ENCODE measurements at regions not wholly inside any gene's neighbourhood (a gene's known extent, or its start where the extent isn't known, plus 50 kb on each side); places are given as distances from the start of the nearest gene placed in this dataset.

- TF ChIP-seq CTCF (IDR thresholded peaks at IDR 0.05) (no peak), POLR2A (IDR thresholded peaks at IDR 0.05) (no peak)
These were observed 237.5 kb upstream of the JAG1 start for GRCh38 chr20:10911298-10911697.

All from uterus (tissue), 2 donors.